Effector memory CD4-positive, alpha-beta T cell (primary cell): ENCODE measurements at regions not wholly inside any gene's neighbourhood (a gene's known extent, or its start where the extent isn't known, plus 50 kb on each side); places are given as distances from the start of the nearest gene placed in this dataset.

Experiments
- DNase-seq, 3 donors: peaks; one replicate each; pipeline ENCODE4 v3.0.0-alpha.2; 2020
- H3K27ac ChIP-seq: 2 replicates; pipeline ENCODE4 v1.7.0; 2013; ENCODE audit warnings: mild to moderate bottlenecking, low read length, moderate library complexity; ENCODE audit not compliant: insufficient read depth, poor library complexity, severe bottlenecking
- H3K27me3 ChIP-seq: replicated peaks from 2 replicates; pipeline ENCODE4 v1.7.0; 2013; ENCODE audit warnings: mild to moderate bottlenecking, low read length; ENCODE audit not compliant: insufficient read depth, control insufficient read depth, poor library complexity, severe bottlenecking
- H3K36me3 ChIP-seq: 2 replicates; pipeline ENCODE4 v1.7.0; 2013; ENCODE audit warnings: mild to moderate bottlenecking, low read length, moderate library complexity; ENCODE audit not compliant: control insufficient read depth, insufficient read depth
- H3K4me1 ChIP-seq: 2 replicates; pipeline ENCODE4 v1.7.0; 2013; ENCODE audit warnings: low read length, mild to moderate bottlenecking; ENCODE audit not compliant: control insufficient read depth, insufficient read depth, poor library complexity, severe bottlenecking
- H3K4me3 ChIP-seq: 2 replicates; pipeline ENCODE4 v1.7.0; 2013; ENCODE audit warnings: low read length, low read depth, mild to moderate bottlenecking; ENCODE audit not compliant: insufficient read depth, poor library complexity, severe bottlenecking
- H3K9me3 ChIP-seq: 2 replicates; pipeline ENCODE4 v1.7.0; 2013; ENCODE audit warnings: mild to moderate bottlenecking, low read length, moderate library complexity; ENCODE audit not compliant: control insufficient read depth

GRCh38 chr6:21906826-21907225 lies 313.3 kb downstream of the SOX4 start:
- Histone ChIP-seq H3K4me3 (no peak overlapping the region), H3K27me3 (no peaks in the 10 kb centered on the region), H3K27ac (no peak overlapping the region), H3K9me3 (no peaks in the 10 kb centered on the region), H3K4me1 (no peaks in the 10 kb centered on the region), H3K36me3 (no peaks in the 10 kb centered on the region)
- no peak for DNase-seq

GRCh38 chr6:21907291-21907690 lies 313.7 kb downstream of the SOX4 start:
- no peaks in the 10 kb centered on the region for H3K4me1 ChIP-seq
- H3K27me3 ChIP-seq: no peaks in the 10 kb centered on the region
- no peak overlapping the region for H3K4me3 ChIP-seq
- H3K9me3 ChIP-seq: no peaks in the 10 kb centered on the region
- H3K27ac ChIP-seq: no peak overlapping the region
- H3K36me3 ChIP-seq: no peaks in the 10 kb centered on the region
- no peak for DNase-seq

GRCh38 chr6:21908161-21908848 lies 314.8 kb downstream of the SOX4 start:
- Histone ChIP-seq H3K4me1 (no peaks in the 10 kb centered on the region), H3K27me3 (no peaks in the 10 kb centered on the region), H3K36me3 (no peaks in the 10 kb centered on the region), H3K9me3 (no peaks in the 10 kb centered on the region), H3K27ac (no peak overlapping the region), H3K4me3 (no peak overlapping the region)
- DNase-seq: no peak

GRCh38 chr6:21909321-21909720 lies 315.8 kb downstream of the SOX4 start:
- no peak overlapping the region for H3K4me3 ChIP-seq
- no peak for DNase-seq
- no peaks in the 10 kb centered on the region for H3K27me3 ChIP-seq
- H3K36me3 ChIP-seq: no peaks in the 10 kb centered on the region
- H3K27ac ChIP-seq: no peak overlapping the region
- no peaks in the 10 kb centered on the region for H3K9me3 ChIP-seq
- no peaks in the 10 kb centered on the region for H3K4me1 ChIP-seq

- Histone ChIP-seq H3K4me3 (no peak overlapping the region), H3K36me3 (no peaks in the 10 kb centered on the region), H3K27me3 (no peaks in the 10 kb centered on the region), H3K4me1 (no peaks in the 10 kb centered on the region), H3K27ac (no peak overlapping the region), H3K9me3 (no peaks in the 10 kb centered on the region)
- DNase-seq: no peak
These were observed 317.7 kb downstream of the SOX4 start for GRCh38 chr6:21911208-21911607.

GRCh38 chr6:21912151-21912832 lies 318.7 kb downstream of the SOX4 start:
- H3K36me3 ChIP-seq: no peaks in the 10 kb centered on the region
- H3K4me1 ChIP-seq: no peaks in the 10 kb centered on the region
- no peaks in the 10 kb centered on the region for H3K27me3 ChIP-seq
- no peak for DNase-seq
- no peak overlapping the region for H3K4me3 ChIP-seq
- no peaks in the 10 kb centered on the region for H3K9me3 ChIP-seq
- no peak overlapping the region for H3K27ac ChIP-seq

GRCh38 chr6:21914121-21914973 lies 320.8 kb downstream of the SOX4 start:
- Histone ChIP-seq H3K4me3 (no peak overlapping the region), H3K4me1 (no peaks in the 10 kb centered on the region), H3K9me3 (no peaks in the 10 kb centered on the region), H3K36me3 (no peaks in the 10 kb centered on the region), H3K27ac (no peak overlapping the region), H3K27me3 (no peaks in the 10 kb centered on the region)
- no peak for DNase-seq

- no peak for DNase-seq
- Histone ChIP-seq H3K27ac (no peak overlapping the region), H3K36me3 (no peaks in the 10 kb centered on the region), H3K4me1 (no peaks in the 10 kb centered on the region), H3K27me3 (no peaks in the 10 kb centered on the region), H3K9me3 (no peaks in the 10 kb centered on the region), H3K4me3 (no peak overlapping the region)
These were observed 322.2 kb downstream of the SOX4 start for GRCh38 chr6:21915707-21916260.

GRCh38 chr6:21918041-21918440 lies 324.5 kb downstream of the SOX4 start:
- Histone ChIP-seq H3K9me3 (no peaks in the 10 kb centered on the region), H3K4me1 (no peaks in the 10 kb centered on the region), H3K27me3 (no peaks in the 10 kb centered on the region), H3K4me3 (no peak overlapping the region), H3K27ac (no peak overlapping the region), H3K36me3 (no peaks in the 10 kb centered on the region)
- no peak for DNase-seq
